CD4-positive, alpha-beta T cell (primary cell): ENCODE measurements at regions not wholly inside any gene's neighbourhood (a gene's known extent, or its start where the extent isn't known, plus 50 kb on each side); places are given as distances from the start of the nearest gene placed in this dataset.

Experiments
- ATAC-seq: fragments of 200-7000 bp; cut with Tn5 transposase; one replicate; pipeline ENCODE4 v1.10.0; 2022; ENCODE audit warnings: mild to moderate bottlenecking; ENCODE audit not compliant: poor library complexity
- CTCF ChIA-PET: fragments of 350-600 bp; sonication (Branson Sonifier 250); formaldehyde crosslinking; loops from one replicate; lab custom pipeline; 2021; ENCODE audit warnings: antibody characterized with exemption, inconsistent platforms; lab: Charles Lee
- POLR2A ChIA-PET: fragments of 350-600 bp; sonication (Branson Sonifier 250); formaldehyde crosslinking; loops from one replicate; lab custom pipeline; 2021; ENCODE audit warnings: antibody characterized with exemption, inconsistent platforms; lab: Charles Lee
- DNase-seq, 14 experiments: peaks; one replicate each; pipeline ENCODE4 v3.0.0-alpha.2; 2013 to 2020; ENCODE audit warnings: mixed read lengths in 2 of 14
- H3K27ac ChIP-seq, 2 donors: one replicate each; pipeline versions ENCODE4 v1.5.1 to v1.7.0; 2013; ENCODE audit warnings: low read length in 2 of 2, low read depth in 1 of 2, mild to moderate bottlenecking in 1 of 2
- H3K27me3 ChIP-seq, 2 experiments: 1 replicate in 1 of 2; 2 replicates in 1 of 2; pipeline versions ENCODE4 v1.6.1 to v1.7.0; 2013; ENCODE audit warnings: low read length in 2 of 2, control low read depth in 1 of 2, mild to moderate bottlenecking in 1 of 2, moderate library complexity in 1 of 2; ENCODE audit not compliant: insufficient read depth in 2 of 2, control insufficient read depth in 1 of 2
- H3K36me3 ChIP-seq: one replicate; pipeline ENCODE4 v1.6.1; 2013; ENCODE audit warnings: low read length, control low read depth; ENCODE audit not compliant: insufficient read depth
- H3K4me1 ChIP-seq: one replicate; pipeline ENCODE4 v1.6.1; 2013; ENCODE audit warnings: low read length, control low read depth; ENCODE audit not compliant: insufficient read depth
- H3K4me3 ChIP-seq: one replicate; pipeline ENCODE4 v1.5.1; 2013; ENCODE audit warnings: mild to moderate bottlenecking, low read length, moderate library complexity
- H3K9me3 ChIP-seq, 2 experiments: 1 replicate in 1 of 2; 2 replicates in 1 of 2; pipeline versions ENCODE4 v1.6.1 to v1.7.0; 2013; ENCODE audit warnings: low read length in 2 of 2, mild to moderate bottlenecking in 2 of 2, control low read depth in 1 of 2, moderate library complexity in 1 of 2; ENCODE audit not compliant: control insufficient read depth in 1 of 2, insufficient read depth in 1 of 2
- H3K27ac Mint-ChIP-seq: one replicate; pipeline ENCODE4 v1.8.0; 2020; ENCODE audit warnings: mixed read lengths
- H3K27me3 Mint-ChIP-seq: one replicate; pipeline ENCODE4 v1.8.0; 2021; ENCODE audit warnings: mixed read lengths
- H3K36me3 Mint-ChIP-seq: one replicate; pipeline ENCODE4 v1.8.0; 2021; ENCODE audit warnings: low read depth, mixed read lengths
- H3K4me1 Mint-ChIP-seq: one replicate; pipeline ENCODE4 v1.8.0; 2021; ENCODE audit warnings: low read depth, mixed read lengths
- H3K4me3 Mint-ChIP-seq: one replicate; pipeline ENCODE4 v1.8.0; 2020; ENCODE audit warnings: mild to moderate bottlenecking, mixed read lengths
- H3K9me3 Mint-ChIP-seq: one replicate; pipeline ENCODE4 v1.8.0; 2020; ENCODE audit warnings: mixed read lengths
- intact Hi-C, 2 experiments: fragments of 100-400 bp; cut with DNase I in 1 of 2; cut with micrococcal nuclease in 1 of 2; formaldehyde crosslinking; loops; one replicate each; pipeline versions ENCODE4 v1.15.1 to v1.9.0; 2023 to 2025; cut with DNase I, micrococcal nuclease
- TF ChIP-seq, protein P1 (sequence below): fragments of 200-600 bp; IDR thresholded peaks from one replicate; pipeline ENCODE4 v1.8.0; 2022; ENCODE audit warnings: antibody characterized with exemption, mild to moderate bottlenecking

- Histone ChIP-seq H3K27ac (no peak overlapping the region), H3K9me3 (no peaks in the 10 kb centered on the region), H3K36me3 (no peaks in the 10 kb centered on the region), H3K4me3 (no peak overlapping the region), H3K4me1 (no peaks in the 10 kb centered on the region), H3K27me3 (no peaks in the 10 kb centered on the region)
- H3K9me3 Mint-ChIP-seq = no peaks in the 10 kb centered on the region
- CTCF ChIA-PET = no interaction called here
- no peak overlapping the region for H3K4me3 Mint-ChIP-seq
- DNase-seq (no peak), ATAC-seq (no peak)
- POLR2A ChIA-PET = no interaction called here
- TF ChIP-seq, protein P1, sequence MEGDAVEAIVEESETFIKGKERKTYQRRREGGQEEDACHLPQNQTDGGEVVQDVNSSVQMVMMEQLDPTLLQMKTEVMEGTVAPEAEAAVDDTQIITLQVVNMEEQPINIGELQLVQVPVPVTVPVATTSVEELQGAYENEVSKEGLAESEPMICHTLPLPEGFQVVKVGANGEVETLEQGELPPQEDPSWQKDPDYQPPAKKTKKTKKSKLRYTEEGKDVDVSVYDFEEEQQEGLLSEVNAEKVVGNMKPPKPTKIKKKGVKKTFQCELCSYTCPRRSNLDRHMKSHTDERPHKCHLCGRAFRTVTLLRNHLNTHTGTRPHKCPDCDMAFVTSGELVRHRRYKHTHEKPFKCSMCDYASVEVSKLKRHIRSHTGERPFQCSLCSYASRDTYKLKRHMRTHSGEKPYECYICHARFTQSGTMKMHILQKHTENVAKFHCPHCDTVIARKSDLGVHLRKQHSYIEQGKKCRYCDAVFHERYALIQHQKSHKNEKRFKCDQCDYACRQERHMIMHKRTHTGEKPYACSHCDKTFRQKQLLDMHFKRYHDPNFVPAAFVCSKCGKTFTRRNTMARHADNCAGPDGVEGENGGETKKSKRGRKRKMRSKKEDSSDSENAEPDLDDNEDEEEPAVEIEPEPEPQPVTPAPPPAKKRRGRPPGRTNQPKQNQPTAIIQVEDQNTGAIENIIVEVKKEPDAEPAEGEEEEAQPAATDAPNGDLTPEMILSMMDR = no peak
- H3K27ac Mint-ChIP-seq = no peak overlapping the region
- peaks cover 2% of the 10 kb centered on the region for H3K4me1 Mint-ChIP-seq
- no peaks in the 10 kb centered on the region for H3K27me3 Mint-ChIP-seq
- H3K36me3 Mint-ChIP-seq = no peaks in the 10 kb centered on the region
- intact Hi-C loops = no loop called here
These were observed 484.9 kb upstream of the ATP2B1 start for GRCh38 chr12:90193500-90193899.

GRCh38 chr12:90188857-90189256, 480.2 kb upstream of the ATP2B1 start:
- Histone ChIP-seq H3K9me3 (peaks cover 0 to 2% of the 10 kb centered on the region in 2 experiments), H3K36me3 (no peaks in the 10 kb centered on the region), H3K27me3 (peaks cover 0 to 4% of the 10 kb centered on the region in 2 experiments), H3K4me1 (no peaks in the 10 kb centered on the region), H3K4me3 (no peak overlapping the region), H3K27ac (no peak overlapping the region)
- no peaks in the 10 kb centered on the region for H3K4me1 Mint-ChIP-seq
- TF ChIP-seq, protein P1 = no peak
- intact Hi-C loops = no loop called here
- POLR2A ChIA-PET = no interaction called here
- DNase-seq (no peak), ATAC-seq (no peak)
- H3K36me3 Mint-ChIP-seq = no peaks in the 10 kb centered on the region
- H3K27me3 Mint-ChIP-seq = no peaks in the 10 kb centered on the region
- no peak overlapping the region for H3K4me3 Mint-ChIP-seq
- no peak overlapping the region for H3K27ac Mint-ChIP-seq
- H3K9me3 Mint-ChIP-seq = no peaks in the 10 kb centered on the region
- CTCF ChIA-PET = no interaction called here

DNA sequence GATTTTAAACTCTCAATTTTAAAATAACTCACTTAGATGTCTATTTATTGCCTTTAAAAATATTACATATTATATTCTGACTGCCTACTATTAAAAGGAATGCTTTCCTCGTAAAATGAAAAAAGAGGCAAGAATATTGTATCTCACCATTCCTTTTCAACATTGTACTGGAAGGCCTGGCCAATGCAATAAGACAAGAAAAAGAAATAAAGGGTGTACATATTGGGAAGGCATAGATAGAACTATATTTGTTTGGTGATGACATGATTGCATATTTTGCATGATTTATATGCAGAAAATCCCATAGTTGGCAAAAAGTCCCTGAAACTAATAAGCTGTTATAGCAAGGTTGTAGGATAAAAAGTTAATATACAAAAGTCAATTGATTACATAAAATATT, 474.6 kb upstream of the ATP2B1 start:
- Histone ChIP-seq H3K4me3 (no peak overlapping the region), H3K4me1 (no peaks in the 10 kb centered on the region), H3K27me3 (peaks cover 0 to 2% of the 10 kb centered on the region in 2 experiments), H3K9me3 (peaks cover 0 to 10% of the 10 kb centered on the region in 2 experiments), H3K36me3 (no peaks in the 10 kb centered on the region), H3K27ac (no peak overlapping the region)
- Mint-ChIP-seq H3K36me3 (no peaks in the 10 kb centered on the region), H3K4me3 (no peak overlapping the region), H3K27me3 (no peaks in the 10 kb centered on the region), H3K27ac (no peak overlapping the region), H3K4me1 (no peaks in the 10 kb centered on the region), H3K9me3 (no peaks in the 10 kb centered on the region)
- DNase-seq (no peak), ATAC-seq (no peak)
- ChIA-PET CTCF (no interaction called here), POLR2A (no interaction called here)
- intact Hi-C loops = no loop called here
- TF ChIP-seq, protein P1 = no peak
